Activated CD4-positive, CD25-positive, alpha-beta regulatory T cell treated with anti-CD3 and anti-CD28 coated beads, Interleukin-2, amount 50 U/mL, for 72 hours (primary cell): ENCODE measurements at regions not wholly inside any gene's neighbourhood (a gene's known extent, or its start where the extent isn't known, plus 50 kb on each side); places are given as distances from the start of the nearest gene placed in this dataset.

Source experiments
- DNase-seq: peaks from one replicate; pipeline ENCODE4 v3.0.0; 2021

- no peak for DNase-seq
Measured at GRCh38 chr3:182739619-182740018, 53.7 kb upstream of the ATP11B start.

- no peak for DNase-seq
Measured at GRCh38 chr3:182740710-182741109, 52.6 kb upstream of the ATP11B start.

- no peak for DNase-seq
Measured at GRCh38 chr3:182741214-182741613, 52.1 kb upstream of the ATP11B start.
